OCI-LY3 (cell line): ENCODE measurements at regions not wholly inside any gene's neighbourhood (a gene's known extent, or its start where the extent isn't known, plus 50 kb on each side); places are given as distances from the start of the nearest gene placed in this dataset.

Experiments
- EZH2phosphoT487 ChIP-seq: fragments of 200-600 bp; shearing (Covaris generic); IDR thresholded peaks from 2 replicates; pipeline ENCODE4 v1.6.1; 2018; ENCODE audit warnings: antibody characterized with exemption, mixed run types, low read depth
- TF ChIP-seq, protein P1 (sequence below): fragments of 200-600, 300-600 bp; sonication (generic); IDR thresholded peaks from 2 replicates; pipeline ENCODE4 v1.5.1; 2014; ENCODE audit warnings: antibody characterized with exemption, low read length, low read depth

- TF ChIP-seq, protein P1, sequence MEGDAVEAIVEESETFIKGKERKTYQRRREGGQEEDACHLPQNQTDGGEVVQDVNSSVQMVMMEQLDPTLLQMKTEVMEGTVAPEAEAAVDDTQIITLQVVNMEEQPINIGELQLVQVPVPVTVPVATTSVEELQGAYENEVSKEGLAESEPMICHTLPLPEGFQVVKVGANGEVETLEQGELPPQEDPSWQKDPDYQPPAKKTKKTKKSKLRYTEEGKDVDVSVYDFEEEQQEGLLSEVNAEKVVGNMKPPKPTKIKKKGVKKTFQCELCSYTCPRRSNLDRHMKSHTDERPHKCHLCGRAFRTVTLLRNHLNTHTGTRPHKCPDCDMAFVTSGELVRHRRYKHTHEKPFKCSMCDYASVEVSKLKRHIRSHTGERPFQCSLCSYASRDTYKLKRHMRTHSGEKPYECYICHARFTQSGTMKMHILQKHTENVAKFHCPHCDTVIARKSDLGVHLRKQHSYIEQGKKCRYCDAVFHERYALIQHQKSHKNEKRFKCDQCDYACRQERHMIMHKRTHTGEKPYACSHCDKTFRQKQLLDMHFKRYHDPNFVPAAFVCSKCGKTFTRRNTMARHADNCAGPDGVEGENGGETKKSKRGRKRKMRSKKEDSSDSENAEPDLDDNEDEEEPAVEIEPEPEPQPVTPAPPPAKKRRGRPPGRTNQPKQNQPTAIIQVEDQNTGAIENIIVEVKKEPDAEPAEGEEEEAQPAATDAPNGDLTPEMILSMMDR = no peak
- no peak for TF ChIP-seq EZH2phosphoT487
These were observed 150.7 kb upstream of the TLE3 start for GRCh38 chr15:70248116-70249025.
